ENCODE measurements at regions not wholly inside any gene's neighbourhood (a gene's known extent, or its start where the extent isn't known, plus 50 kb on each side); places are given as distances from the start of the nearest gene placed in this dataset.

- TF ChIP-seq POLR2A (IDR thresholded peaks at IDR 0.05) (no peak), CTCF (IDR thresholded peaks at IDR 0.05) (no peak), POLR2AphosphoS5 (IDR thresholded peaks at IDR 0.05) (no peak)
These were observed 707.0 kb downstream of the QKI start for GRCh38 chr6:164121527-164121926.
